ENCODE measurements at regions not wholly inside any gene's neighbourhood (a gene's known extent, or its start where the extent isn't known, plus 50 kb on each side); places are given as distances from the start of the nearest gene placed in this dataset.

DNA sequence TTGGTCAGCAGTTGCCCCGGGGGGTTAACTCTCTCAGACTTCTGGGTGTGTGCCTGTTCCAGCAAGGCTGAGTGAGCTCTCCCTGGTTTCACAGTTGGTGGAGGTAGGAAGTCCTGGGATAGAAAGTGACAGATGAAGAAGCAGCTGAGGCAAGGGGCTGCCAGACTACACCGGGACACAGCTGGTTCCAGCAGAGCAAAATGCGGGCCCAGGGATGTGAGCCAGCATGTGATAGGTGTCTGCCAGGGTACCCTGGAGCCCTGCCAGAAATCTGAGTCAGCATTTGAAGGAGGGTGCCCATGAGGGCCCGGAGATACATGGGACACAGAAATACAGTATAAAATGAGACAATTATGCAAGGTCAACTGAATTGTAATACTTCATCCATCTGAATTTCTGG, 79.3 kb upstream of the LGALSL start:
- peak overlapping the region; percentile 69 for H2AFZ ChIP-seq
- no peak for TF ChIP-seq CTCF (IDR thresholded peaks at IDR 0.05)
- peaks cover 57% of the 10 kb centered on the region for H3K4me1 ChIP-seq
- H3K79me2 ChIP-seq, result no peaks in the 10 kb centered on the region
- H3K4me2 ChIP-seq (ENCODE audit: low read length), result peak overlapping the region; percentile 0
- H3K9ac ChIP-seq, result no peak overlapping the region
- H3K9me3 ChIP-seq (ENCODE audit: control insufficient read depth, low read length), result no peaks in the 10 kb centered on the region
- peak overlapping the region; percentile 97 for H3K27ac ChIP-seq
- no peak overlapping the region for H3K4me3 ChIP-seq (ENCODE audit: low read depth, low read length)
- H3K36me3 ChIP-seq (ENCODE audit: control insufficient read depth, insufficient read depth, low read length), result no peaks in the 10 kb centered on the region
- H3K27me3 ChIP-seq (ENCODE audit: control insufficient read depth, insufficient read depth, low read length), result no peaks in the 10 kb centered on the region

DNA sequence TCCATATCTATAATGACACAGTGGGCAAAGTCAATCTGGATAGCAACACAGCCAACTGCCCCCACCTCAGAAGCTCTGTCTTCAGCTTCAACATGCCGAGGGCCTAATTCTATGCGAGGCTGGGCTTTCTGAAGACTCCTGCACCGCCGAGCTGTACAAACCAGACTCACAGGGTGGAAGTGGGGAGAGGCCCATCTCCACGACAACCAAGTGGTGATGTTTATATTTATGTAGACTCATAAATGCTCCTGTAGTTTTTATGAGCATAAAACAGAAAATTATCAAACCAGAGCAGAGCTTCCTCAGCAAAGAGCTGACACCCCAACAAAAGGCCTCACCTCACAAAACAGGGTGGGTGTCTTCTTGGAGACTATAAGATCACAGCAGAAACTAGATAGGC, 77.0 kb upstream of the LGALSL start:
- Histone ChIP-seq H3K9me3 (ENCODE audit: control insufficient read depth, low read length) (no peaks in the 10 kb centered on the region), H2AFZ (peak overlapping the region; percentile 72), H3K4me3 (ENCODE audit: low read depth, low read length) (no peak overlapping the region), H3K4me1 (peaks cover 67% of the 10 kb centered on the region), H3K79me2 (no peaks in the 10 kb centered on the region), H3K27me3 (ENCODE audit: control insufficient read depth, insufficient read depth, low read length) (no peaks in the 10 kb centered on the region), H3K36me3 (ENCODE audit: control insufficient read depth, insufficient read depth, low read length) (no peaks in the 10 kb centered on the region), H3K4me2 (ENCODE audit: low read length) (no peak overlapping the region), H3K27ac (peak overlapping the region; percentile 90), H3K9ac (no peak overlapping the region)
- no peak for TF ChIP-seq CTCF (IDR thresholded peaks at IDR 0.05)

DNA sequence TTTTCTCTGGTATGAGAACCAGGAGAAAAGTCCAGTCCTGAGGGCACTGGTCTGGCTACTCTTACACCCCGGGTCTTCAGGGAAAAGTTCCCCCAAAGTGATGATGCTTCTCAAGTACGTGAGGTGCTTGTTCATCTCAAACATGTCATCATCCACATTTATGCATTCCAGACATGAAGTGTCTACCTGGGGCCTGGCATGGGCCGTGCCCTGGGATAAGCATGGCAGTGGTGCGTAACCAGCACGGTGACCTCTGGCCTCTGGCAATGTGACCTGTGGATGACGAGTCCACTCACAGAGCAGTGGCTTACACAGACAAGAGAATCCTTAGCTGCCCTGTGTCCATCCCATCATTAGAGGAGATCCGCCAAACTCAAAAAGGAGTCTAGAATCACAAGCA, 74.8 kb upstream of the LGALSL start:
- Histone ChIP-seq H3K79me2 (no peaks in the 10 kb centered on the region), H3K4me1 (peaks cover 49% of the 10 kb centered on the region), H3K4me2 (ENCODE audit: low read length) (no peak overlapping the region), H3K36me3 (ENCODE audit: control insufficient read depth, insufficient read depth, low read length) (no peaks in the 10 kb centered on the region), H3K9me3 (ENCODE audit: control insufficient read depth, low read length) (no peaks in the 10 kb centered on the region), H2AFZ (peak overlapping the region; percentile 3), H3K27me3 (ENCODE audit: control insufficient read depth, insufficient read depth, low read length) (no peaks in the 10 kb centered on the region), H3K9ac (no peak overlapping the region), H3K27ac (no peak overlapping the region), H3K4me3 (ENCODE audit: low read depth, low read length) (no peak overlapping the region)
- no peak for TF ChIP-seq CTCF (IDR thresholded peaks at IDR 0.05)

DNA sequence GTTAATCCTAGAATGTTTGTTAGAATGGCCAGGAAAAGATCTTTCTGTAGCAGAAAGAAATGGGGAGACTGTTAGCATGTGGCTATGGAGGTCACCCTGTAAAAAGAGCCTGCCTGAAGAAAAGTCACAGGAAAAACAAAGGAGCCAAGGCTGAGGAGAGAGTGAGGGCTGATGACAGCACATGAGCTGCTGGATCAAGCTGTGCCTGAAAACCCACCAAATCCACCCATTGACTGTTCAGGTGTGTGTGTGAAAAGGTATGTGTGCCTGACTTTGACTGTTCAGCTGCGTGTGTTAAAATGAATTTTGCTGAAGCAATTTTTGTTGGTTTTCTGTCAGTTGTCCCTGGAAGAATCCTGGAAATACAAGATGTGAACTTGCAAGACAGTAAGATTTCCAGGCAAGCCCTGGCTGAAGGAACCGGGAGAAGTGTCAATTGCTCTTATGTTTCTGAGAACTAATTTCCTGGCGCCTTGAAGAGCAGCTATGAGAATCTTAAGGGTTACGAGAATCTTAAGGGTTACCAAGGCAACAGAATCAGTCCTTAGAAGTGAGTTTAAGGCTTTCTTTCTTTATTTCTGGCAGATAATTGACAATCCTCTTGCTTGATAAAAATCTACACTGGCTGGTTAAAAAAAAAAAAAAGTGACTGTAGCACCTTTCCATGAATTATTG, 73.0 kb upstream of the LGALSL start:
- Histone ChIP-seq H2AFZ (peak overlapping the region; percentile 3), H3K27ac (no peak overlapping the region), H3K4me1 (peaks cover 39% of the 10 kb centered on the region), H3K4me3 (ENCODE audit: low read depth, low read length) (no peak overlapping the region), H3K9ac (no peak overlapping the region), H3K4me2 (ENCODE audit: low read length) (no peak overlapping the region), H3K36me3 (ENCODE audit: control insufficient read depth, insufficient read depth, low read length) (no peaks in the 10 kb centered on the region), H3K79me2 (no peaks in the 10 kb centered on the region), H3K9me3 (ENCODE audit: control insufficient read depth, low read length) (no peaks in the 10 kb centered on the region), H3K27me3 (ENCODE audit: control insufficient read depth, insufficient read depth, low read length) (no peaks in the 10 kb centered on the region)
- TF ChIP-seq CTCF (IDR thresholded peaks at IDR 0.05), result no peak

GRCh38 chr2:64383016-64383591, 70.9 kb upstream of the LGALSL start:
- Histone ChIP-seq H3K79me2 (no peaks in the 10 kb centered on the region), H3K36me3 (ENCODE audit: control insufficient read depth, insufficient read depth, low read length) (no peaks in the 10 kb centered on the region), H2AFZ (no peak overlapping the region), H3K27me3 (ENCODE audit: control insufficient read depth, insufficient read depth, low read length) (no peaks in the 10 kb centered on the region), H3K27ac (no peak overlapping the region), H3K9me3 (ENCODE audit: control insufficient read depth, low read length) (no peaks in the 10 kb centered on the region), H3K4me3 (ENCODE audit: low read depth, low read length) (no peak overlapping the region), H3K9ac (no peak overlapping the region), H3K4me1 (peaks cover 20% of the 10 kb centered on the region), H3K4me2 (ENCODE audit: low read length) (no peak overlapping the region)
- no peak for TF ChIP-seq CTCF (IDR thresholded peaks at IDR 0.05)
